ENCODE measurements at regions not wholly inside any gene's neighbourhood (a gene's known extent, or its start where the extent isn't known, plus 50 kb on each side); places are given as distances from the start of the nearest gene placed in this dataset.

- no peak for TF ChIP-seq YY1 (IDR thresholded peaks at IDR 0.05; ENCODE audit: insufficient read depth, insufficient read length)
- no peak for TF ChIP-seq ZNF274 (IDR thresholded peaks at IDR 0.05; ENCODE audit: low read depth, low read length)
Measured at GRCh38 chr18:38301621-38302020, 736.0 kb upstream of the CELF4 start.

Measured in NT2/D1 (cell line).